Lung (tissue), 11 donors: ENCODE measurements at regions not wholly inside any gene's neighbourhood (a gene's known extent, or its start where the extent isn't known, plus 50 kb on each side); places are given as distances from the start of the nearest gene placed in this dataset.

Experiments used
- ATAC-seq: fragments of 200-7000 bp; cut with Tn5 transposase; one replicate; pipeline ENCODE4 v1.9.1; 2020; ENCODE audit warnings: moderate number of reproducible peaks; ENCODE audit not compliant: insufficient read depth, low FRiP score
- DNase-seq, 3 donors: peaks; one replicate each; pipeline ENCODE4 v3.0.0-alpha.2; 2013 to 2017
- H3K27ac ChIP-seq, 2 donors: one replicate each; pipeline ENCODE4 v1.5.1; 2013; ENCODE audit warnings: mild to moderate bottlenecking in 2 of 2, moderate library complexity in 2 of 2, control low read depth in 1 of 2, inconsistent platforms in 1 of 2, low read depth in 1 of 2, low read length in 1 of 2
- H3K27me3 ChIP-seq, 3 donors: one replicate each; pipeline ENCODE4 v1.5.1; 2013; ENCODE audit warnings: low read length in 2 of 3; ENCODE audit not compliant: control insufficient read depth in 3 of 3, insufficient read depth in 3 of 3
- H3K36me3 ChIP-seq, 4 donors: one replicate each; pipeline ENCODE4 v1.5.1; 2013; ENCODE audit warnings: low read length in 4 of 4, mild to moderate bottlenecking in 1 of 4, moderate library complexity in 1 of 4; ENCODE audit not compliant: control insufficient read depth in 4 of 4, insufficient read depth in 4 of 4
- H3K4me1 ChIP-seq, 5 donors: one replicate each; pipeline ENCODE4 v1.5.1; 2013; ENCODE audit warnings: low read length in 5 of 5, mild to moderate bottlenecking in 2 of 5, moderate library complexity in 1 of 5; ENCODE audit not compliant: control insufficient read depth in 5 of 5, insufficient read depth in 5 of 5
- H3K4me3 ChIP-seq: one replicate; pipeline ENCODE4 v1.5.1; 2013; ENCODE audit warnings: mild to moderate bottlenecking, control low read depth, moderate library complexity
- H3K9ac ChIP-seq, 2 donors: one replicate each; pipeline ENCODE4 v1.5.1; 2013; ENCODE audit warnings: low read length in 2 of 2, control low read depth in 1 of 2; ENCODE audit not compliant: insufficient read depth in 1 of 2
- H3K9me3 ChIP-seq, 4 donors: one replicate each; pipeline ENCODE4 v1.5.1; 2013; ENCODE audit warnings: low read length in 3 of 4, mild to moderate bottlenecking in 1 of 4, moderate library complexity in 1 of 4; ENCODE audit not compliant: control insufficient read depth in 4 of 4, insufficient read depth in 3 of 4
- WGBS, 2 donors: extraction: QIAGEN DNeasy Blood & Tissue Kit; methylation state at CpG; one replicate each; pipeline ENCODE4 v1.1.7; 2013; 5-methylcytosine and 5-hydroxymethylcytosine counted together
- TF ChIP-seq, protein P1 (sequence below): IDR thresholded peaks from 2 replicates; pipeline ENCODE4 v1.5.1; 2012; ENCODE audit warnings: mild to moderate bottlenecking; ENCODE audit errors: control extremely low read depth, extremely low read depth
- donor health status: control.
- donor health status: control.
- donor health status: Bipolar disorder and iron deficiency.
- donor health status: healthy.
- donor health status: DM: yes; HTN: yes; CAD: no.

DNA sequence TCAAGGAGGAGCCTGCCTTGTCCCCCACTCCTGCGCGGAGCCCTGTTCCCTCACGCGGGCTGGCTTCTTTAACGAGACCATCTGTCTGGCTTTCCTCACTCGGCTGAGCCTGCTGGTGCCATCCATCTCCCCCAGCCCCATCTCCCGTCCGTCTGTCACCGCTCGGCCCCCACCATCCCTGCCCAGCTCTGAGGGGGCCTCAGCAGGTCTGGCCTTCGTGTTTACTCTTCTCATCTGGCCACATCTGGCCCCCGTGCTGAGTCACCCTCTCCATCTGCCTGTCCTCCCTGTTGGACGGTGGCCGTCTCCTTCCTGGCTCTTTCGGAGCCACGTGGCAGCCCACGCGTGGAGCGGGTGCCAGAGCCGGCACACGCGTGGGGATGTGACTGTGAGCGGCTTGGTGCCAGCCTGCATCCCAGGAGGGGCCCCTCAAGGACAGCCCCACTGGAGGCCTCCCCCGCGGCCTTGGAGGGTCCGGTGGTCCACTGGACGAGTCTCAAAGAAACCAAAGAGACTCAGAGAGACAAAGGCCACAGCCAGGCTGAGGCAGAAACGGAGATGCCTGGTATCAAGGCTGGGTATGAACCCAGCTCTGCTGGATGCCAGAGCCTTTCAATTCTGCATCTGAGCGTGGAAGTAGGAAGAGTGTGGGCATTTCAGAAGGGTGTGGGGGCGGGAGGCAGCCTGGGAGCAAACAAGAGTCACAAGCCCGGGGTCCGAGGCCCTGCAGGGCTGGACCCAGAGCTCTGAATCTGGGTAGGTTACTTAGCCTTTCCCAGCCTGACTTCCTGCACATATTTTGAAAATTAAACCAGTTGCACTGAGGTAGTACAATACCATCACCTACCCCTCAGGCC is 76.7 kb upstream of the UNC5A start:
- H3K27me3 ChIP-seq, result peaks cover 0 to 29% (median 29%) of the 10 kb centered on the region in 3 donors
- H3K9me3 ChIP-seq, result peaks cover 0 to 17% (median under 1%) of the 10 kb centered on the region in 4 donors
- no peaks in the 10 kb centered on the region for H3K36me3 ChIP-seq
- H3K9ac ChIP-seq, result no peak overlapping the region
- no peak overlapping the region for H3K4me3 ChIP-seq
- no peak overlapping the region for H3K27ac ChIP-seq
- ATAC-seq (no peak), DNase-seq (peak in 1 of 3 donors; percentile 9)
- 67 to 72% methylated on average over 32 of the region's 32 CpGs for WGBS, 2 donors
- peaks cover 0 to 3% (median 0%) of the 10 kb centered on the region in 5 donors for H3K4me1 ChIP-seq
- TF ChIP-seq, protein P1, sequence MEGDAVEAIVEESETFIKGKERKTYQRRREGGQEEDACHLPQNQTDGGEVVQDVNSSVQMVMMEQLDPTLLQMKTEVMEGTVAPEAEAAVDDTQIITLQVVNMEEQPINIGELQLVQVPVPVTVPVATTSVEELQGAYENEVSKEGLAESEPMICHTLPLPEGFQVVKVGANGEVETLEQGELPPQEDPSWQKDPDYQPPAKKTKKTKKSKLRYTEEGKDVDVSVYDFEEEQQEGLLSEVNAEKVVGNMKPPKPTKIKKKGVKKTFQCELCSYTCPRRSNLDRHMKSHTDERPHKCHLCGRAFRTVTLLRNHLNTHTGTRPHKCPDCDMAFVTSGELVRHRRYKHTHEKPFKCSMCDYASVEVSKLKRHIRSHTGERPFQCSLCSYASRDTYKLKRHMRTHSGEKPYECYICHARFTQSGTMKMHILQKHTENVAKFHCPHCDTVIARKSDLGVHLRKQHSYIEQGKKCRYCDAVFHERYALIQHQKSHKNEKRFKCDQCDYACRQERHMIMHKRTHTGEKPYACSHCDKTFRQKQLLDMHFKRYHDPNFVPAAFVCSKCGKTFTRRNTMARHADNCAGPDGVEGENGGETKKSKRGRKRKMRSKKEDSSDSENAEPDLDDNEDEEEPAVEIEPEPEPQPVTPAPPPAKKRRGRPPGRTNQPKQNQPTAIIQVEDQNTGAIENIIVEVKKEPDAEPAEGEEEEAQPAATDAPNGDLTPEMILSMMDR, result no peak

DNA sequence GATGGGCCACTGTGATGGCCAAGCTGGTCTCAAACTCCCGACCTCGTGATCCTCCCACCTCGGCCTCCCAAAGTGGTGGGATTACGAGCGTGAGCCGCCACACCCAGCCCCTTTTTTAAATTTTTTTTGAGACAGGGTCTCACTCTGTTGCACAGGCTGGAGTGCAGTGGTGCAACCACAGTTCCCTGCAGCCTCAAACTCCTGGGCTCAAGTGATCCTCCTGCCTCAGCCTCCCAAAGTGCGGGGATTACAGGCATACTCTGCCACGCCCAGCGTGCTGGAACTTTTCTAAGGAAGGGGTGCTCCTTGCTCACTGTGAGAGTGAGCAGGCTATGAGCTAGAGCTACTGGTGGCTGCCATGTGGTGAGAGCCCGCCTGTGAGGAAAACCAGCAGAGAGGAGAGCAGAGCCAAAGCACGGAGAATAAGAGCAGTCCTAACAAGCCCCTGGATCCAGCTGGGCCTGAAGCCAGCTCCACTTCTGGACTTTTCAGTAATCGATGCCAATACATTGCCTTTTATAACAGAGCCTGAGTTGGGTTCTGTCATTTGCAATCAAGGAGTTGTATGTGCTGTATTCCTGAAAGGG is 75.5 kb upstream of the UNC5A start:
- no peak for DNase-seq
- 93 to 94% methylated on average over 12 of the region's 12 CpGs for WGBS, 2 donors
- TF ChIP-seq, protein P1, result no peak

DNA sequence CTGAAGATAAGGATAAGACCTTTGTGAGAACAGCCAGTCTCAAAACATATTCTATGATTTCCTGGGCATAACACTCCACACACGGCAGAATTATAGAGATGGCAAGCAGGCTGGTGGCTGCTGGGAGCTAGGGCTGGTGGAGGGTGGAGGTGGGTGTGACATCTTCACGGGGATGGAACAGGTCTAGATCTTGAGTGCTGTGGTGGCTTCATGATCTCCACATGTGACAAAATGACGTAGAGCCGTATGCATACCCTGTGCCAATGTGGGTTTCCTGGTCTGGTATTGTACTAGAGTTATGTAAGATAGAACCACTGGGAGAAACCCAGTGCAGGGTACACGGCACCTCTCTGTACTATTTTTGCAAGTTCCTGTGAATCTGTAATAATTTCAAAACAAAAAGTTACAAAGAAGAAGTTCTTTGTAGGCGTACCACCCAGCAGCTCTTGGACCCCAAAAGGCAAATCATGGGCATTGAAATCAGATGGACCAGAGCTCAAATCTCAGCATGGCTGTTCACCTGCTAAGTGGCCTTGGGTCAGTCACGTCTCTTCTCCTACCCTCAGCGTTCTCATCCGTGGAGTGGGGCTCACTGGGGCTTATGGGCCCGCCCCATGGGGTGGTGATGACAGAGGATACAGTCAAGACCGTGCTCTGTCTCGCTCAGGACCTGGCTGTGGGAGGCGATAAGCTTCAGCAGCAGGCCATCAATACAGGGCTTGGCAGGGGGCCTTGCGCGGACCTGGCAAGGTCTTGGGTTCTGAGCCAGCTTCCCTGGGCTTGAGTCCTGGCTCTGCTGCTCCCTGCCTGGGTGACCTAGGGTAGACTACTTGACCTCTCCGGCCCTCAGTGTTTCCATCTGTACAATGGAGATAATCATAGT is 74.7 kb upstream of the UNC5A start:
- no peak overlapping the region for H3K4me3 ChIP-seq
- ATAC-seq (no peak), DNase-seq (peak in 1 of 3 donors; percentile 6)
- no peak overlapping the region for H3K27ac ChIP-seq
- 69 to 71% methylated on average over 16 of the region's 16 CpGs for WGBS, 2 donors
- H3K4me1 ChIP-seq, result peaks cover 0 to 11% (median 0%) of the 10 kb centered on the region in 5 donors
- H3K9ac ChIP-seq, result no peak overlapping the region
- TF ChIP-seq, protein P1, result no peak
- H3K36me3 ChIP-seq, result no peaks in the 10 kb centered on the region
- peaks cover 0 to 33% (median 30%) of the 10 kb centered on the region in 3 donors for H3K27me3 ChIP-seq
- peaks cover 0 to 13% (median under 1%) of the 10 kb centered on the region in 4 donors for H3K9me3 ChIP-seq

More for the DNA sequence above, 75.5 kb upstream of the UNC5A start:
- no peak overlapping the region for H3K4me3 ChIP-seq
- no peak overlapping the region for H3K27ac ChIP-seq
- no peak for ATAC-seq
- peaks cover 0 to 6% (median 0%) of the 10 kb centered on the region in 5 donors for H3K4me1 ChIP-seq
- peaks cover 0 to 17% (median under 1%) of the 10 kb centered on the region in 4 donors for H3K9me3 ChIP-seq
- no peaks in the 10 kb centered on the region for H3K36me3 ChIP-seq
- H3K27me3 ChIP-seq, result peaks cover 0 to 32% (median 30%) of the 10 kb centered on the region in 3 donors
- no peak overlapping the region for H3K9ac ChIP-seq
